Hematopoietic multipotent progenitor cell treated with erythropoietin and hydrocortisone succinate and interleukin-3 and kit ligand, for 15 days (in vitro differentiated cells): ENCODE measurements at regions not wholly inside any gene's neighbourhood (a gene's known extent, or its start where the extent isn't known, plus 50 kb on each side); places are given as distances from the start of the nearest gene placed in this dataset.

ENCODE experiments used
- DNase-seq: peaks from one replicate; pipeline ENCODE4 v3.0.0-alpha.2; 2015; ENCODE audit warnings: low spot score

DNA sequence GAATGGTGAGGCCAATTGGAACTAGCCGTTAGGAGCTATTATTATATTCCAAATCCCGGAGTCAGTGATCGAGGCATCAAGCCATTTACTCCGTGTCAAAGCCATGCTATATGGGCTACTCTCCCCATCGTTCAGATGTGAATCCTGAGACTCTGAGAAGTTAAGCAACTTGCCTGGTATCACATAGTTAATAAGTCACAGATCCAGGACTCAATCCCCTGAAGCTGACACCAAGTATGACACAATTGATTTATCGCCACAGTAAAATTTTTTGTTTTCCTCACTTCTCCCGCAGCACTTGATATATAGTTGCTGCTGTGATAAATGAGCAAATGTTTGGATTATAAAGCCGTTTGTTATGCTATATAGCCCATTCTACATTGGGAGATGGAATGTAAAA is 50.8 kb upstream of the TSHZ2 start:
- no peak for DNase-seq

- DNase-seq = no peak
Observed at GRCh38 chr20:52918311-52918710, 53.8 kb upstream of the TSHZ2 start.

- no peak for DNase-seq
Observed at GRCh38 chr20:52915564-52915963, 56.6 kb upstream of the TSHZ2 start.

DNA sequence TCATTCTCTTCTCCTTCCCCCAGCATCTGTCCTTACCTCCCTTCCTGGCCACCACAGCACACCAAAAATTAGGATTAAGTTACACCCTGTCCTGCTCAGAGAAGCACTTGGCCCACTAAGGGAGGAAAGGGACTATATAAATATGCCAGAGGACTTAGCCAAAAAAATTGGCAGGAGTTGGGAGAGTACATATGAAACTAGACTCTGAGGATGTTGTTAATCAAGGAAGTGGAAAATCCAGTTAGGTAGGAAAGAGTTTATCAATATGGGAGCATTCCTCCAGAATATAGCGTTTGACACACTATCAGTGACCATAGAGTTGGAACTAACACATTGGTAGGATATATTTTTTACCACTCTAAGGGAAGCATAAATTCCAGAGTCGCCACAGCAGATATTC is 57.3 kb upstream of the TSHZ2 start:
- no peak for DNase-seq

DNA sequence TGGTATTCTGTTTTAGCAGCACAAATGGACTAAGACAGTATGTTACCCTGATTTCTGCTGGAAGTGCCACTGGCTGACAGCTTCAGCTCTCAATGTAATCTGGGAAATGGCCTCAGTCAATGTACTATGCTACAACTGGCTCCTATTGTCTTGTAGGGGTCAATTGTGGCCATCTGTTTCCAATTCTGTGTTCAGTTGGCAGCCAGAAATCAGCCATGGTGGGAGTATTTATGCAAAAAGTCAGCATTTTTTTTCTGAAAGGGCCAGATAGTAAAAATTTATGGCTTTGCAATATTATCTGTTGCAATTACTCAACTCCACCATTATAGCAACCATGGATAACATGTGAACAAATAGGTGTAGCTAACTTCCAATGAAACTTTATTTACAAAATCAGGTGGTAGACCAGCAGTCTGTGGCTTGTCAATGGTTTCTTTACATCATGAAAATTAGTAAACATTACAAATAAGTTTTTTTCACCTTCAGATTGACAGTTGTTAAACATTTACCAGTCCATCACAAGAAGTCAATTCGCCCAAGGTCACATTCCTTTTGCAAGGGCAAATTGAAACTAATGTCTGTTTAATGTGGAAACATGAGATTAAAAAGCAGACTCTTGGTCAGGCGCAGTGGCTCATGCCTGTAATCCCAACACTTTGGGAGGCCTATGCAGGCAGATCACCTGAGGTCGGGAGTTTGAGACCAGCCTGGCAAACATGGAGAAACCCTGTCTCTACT is 58.3 kb upstream of the TSHZ2 start:
- no peak for DNase-seq

DNA sequence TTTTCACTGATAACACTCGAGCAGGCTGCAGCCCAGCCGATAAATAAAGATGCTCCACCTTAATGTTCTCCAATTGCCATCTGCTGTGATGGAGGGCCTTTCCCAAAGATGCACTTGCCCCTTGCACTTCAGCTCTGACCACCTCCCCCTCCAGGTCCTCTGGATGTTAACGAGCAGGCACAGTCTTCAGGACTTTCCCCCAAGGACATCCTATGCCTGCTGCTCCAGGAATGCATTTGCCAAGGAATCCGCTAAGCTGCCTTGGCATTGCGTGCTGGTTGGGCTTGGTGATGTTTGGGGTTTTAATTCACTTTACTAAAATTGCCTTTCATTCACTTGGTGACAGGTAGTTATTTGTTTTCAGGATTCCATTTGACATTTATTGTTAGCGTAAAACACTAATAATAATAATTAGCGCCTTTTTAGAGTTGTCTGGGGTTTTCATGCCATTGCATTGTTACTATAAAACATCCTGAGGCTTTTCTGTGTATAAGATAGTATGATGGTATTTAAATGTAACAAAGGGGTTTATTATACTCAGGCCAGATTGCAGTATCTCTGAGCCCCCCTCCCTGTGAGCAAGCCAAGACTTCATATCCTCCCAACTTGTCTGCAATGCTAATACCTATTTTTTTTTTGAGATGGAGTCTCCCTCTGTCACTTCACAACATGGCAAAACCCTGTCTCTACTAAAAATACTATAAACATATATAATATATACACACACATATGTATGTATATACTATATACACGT is 66.7 kb upstream of the TSHZ2 start:
- DNase-seq = no peak

DNA sequence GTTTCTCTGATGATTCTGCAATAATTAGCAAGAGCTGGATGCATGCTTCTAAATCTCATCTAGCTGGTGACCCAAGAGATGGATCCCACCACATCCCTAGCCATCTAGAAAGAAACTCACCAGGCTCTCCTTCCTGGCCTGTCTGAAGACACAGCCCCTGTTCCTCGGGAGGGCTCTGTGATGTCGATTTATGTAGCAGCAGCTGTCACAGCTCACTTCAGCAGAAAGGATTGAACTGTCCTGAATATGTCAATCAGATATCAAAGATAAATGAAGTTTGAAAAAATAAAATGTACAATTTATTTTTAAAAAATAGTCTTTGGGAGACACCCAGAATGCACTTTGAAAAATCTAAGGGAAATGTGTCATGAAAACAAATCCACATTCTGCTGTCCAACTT is 67.3 kb upstream of the TSHZ2 start:
- DNase-seq = no peak

- DNase-seq = no peak
Observed at GRCh38 chr20:52899041-52899608, 73.0 kb upstream of the TSHZ2 start.

DNA sequence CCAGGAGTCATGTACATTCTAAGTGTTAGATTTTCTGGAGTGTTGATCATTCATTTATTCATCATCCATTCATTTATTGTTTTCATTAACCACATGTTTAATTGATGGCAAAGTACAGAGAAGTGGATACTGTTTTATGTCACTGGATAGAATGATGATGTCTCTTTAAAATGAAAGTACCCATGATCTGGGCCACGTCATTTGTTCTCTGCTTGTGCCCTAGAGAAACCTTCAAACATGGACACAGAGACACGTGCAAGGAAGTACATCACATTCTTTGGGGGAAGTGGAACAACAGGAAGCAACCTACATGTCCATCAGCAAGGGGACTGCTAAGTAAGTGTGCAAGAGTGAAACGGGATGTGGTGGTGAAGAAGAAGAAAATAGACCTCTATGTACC is 75.8 kb upstream of the TSHZ2 start:
- DNase-seq = no peak

DNA sequence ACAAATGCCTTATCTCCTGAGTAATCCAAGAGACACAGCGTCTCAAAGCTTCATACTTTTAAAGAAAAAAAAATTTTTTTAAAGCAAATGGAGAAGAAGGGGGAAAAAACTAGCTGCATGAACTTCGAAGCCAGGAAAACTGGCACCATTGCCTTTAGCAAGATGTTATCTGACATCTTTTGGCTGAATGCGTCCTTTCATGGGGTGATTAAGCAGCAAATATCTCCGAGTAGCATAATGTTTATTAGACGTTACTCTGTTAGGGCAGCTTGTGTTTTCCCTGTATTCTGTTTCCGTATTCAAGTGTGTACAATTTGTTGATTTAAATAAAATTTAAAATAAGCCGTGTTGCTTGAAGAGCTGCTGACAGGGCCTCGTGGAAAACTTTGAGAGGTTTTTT is 76.5 kb upstream of the TSHZ2 start:
- DNase-seq = no peak

DNA sequence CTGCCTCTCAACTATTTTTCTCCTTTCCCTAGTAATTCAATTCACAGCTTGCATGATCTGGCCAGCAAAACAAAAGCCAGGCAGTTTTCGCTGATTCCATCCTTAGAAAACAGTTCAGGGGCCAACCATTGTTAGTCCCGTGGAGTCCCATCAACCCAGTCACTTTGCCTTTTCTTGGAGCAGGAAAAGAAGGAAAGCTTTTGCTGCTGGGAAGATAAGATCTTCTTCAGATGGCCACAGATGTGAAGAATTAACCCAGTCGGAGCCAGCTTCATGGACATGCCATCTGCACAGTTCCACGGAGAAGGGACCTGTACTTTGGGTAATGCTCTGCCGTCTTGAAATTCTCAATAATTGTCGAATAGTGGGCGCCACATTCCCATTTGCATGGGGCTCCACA is 76.9 kb upstream of the TSHZ2 start:
- no peak for DNase-seq

GRCh38 chr20:52893498-52893897 is 78.7 kb upstream of the TSHZ2 start:
- DNase-seq = no peak

DNA sequence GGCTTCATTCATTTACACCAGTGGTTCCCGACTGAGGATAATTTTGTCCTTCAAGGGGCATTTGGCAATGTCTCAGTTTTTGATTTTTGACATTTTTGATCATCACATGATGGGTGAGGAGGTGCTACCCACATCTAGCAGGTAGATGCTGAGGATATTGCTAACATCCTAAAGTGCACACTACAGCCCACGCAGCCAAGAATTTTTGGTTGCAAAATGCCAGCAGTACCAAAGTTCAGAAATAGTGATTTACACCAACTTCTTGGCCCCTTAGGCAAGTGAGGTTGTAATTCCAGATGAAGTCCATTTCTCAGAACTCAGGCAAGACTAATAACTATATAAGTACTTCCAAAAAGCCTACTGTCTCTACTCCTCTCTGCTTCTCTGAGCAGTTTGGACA is 80.1 kb upstream of the TSHZ2 start:
- DNase-seq = no peak

DNA sequence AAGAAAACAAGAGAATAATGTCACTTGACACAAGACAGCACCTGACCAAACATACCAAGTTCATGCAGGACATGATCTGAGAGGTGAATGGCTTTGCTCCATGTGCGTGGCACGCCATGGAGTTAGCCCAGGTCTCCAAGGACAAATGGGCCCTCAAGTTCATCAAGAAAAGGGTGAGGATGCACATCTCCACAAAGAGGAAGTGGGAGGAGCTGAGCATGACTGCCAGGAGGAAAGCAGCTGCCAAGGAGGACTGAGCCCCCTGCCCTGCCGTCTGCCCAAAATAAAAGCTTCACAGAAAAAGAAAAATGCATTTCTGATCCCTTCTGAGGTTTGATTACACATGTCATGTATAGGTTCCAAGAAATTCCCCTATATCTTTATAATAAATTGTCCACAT is 82.0 kb upstream of the TSHZ2 start:
- DNase-seq = no peak

- DNase-seq = no peak
Observed at GRCh38 chr20:52889225-52889624, 82.9 kb upstream of the TSHZ2 start.

DNA sequence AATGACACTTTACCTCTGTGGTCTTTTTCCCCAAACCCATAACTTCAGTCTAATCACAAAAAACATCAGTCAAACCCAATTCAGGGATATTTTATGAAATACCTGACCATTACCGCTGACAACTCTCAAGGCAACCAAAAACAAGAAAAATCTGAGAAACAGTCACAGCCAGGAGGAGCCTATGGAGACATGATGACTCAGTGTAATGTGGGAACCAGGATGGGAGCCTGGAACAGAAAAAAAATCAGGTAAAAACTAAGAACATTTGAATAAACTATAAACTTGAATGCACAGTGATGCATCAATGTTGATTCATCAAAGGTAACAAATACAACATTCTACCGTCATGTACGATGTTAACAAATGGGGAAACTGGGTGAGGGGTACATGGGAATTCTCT is 84.1 kb upstream of the TSHZ2 start:
- DNase-seq = no peak

GRCh38 chr20:52880997-52881396 is 91.2 kb upstream of the TSHZ2 start:
- DNase-seq = no peak

- DNase-seq = no peak
Observed at GRCh38 chr20:52880259-52880658, 91.9 kb upstream of the TSHZ2 start.

- DNase-seq = no peak
Observed at GRCh38 chr20:52874241-52874640, 97.9 kb upstream of the TSHZ2 start.

DNA sequence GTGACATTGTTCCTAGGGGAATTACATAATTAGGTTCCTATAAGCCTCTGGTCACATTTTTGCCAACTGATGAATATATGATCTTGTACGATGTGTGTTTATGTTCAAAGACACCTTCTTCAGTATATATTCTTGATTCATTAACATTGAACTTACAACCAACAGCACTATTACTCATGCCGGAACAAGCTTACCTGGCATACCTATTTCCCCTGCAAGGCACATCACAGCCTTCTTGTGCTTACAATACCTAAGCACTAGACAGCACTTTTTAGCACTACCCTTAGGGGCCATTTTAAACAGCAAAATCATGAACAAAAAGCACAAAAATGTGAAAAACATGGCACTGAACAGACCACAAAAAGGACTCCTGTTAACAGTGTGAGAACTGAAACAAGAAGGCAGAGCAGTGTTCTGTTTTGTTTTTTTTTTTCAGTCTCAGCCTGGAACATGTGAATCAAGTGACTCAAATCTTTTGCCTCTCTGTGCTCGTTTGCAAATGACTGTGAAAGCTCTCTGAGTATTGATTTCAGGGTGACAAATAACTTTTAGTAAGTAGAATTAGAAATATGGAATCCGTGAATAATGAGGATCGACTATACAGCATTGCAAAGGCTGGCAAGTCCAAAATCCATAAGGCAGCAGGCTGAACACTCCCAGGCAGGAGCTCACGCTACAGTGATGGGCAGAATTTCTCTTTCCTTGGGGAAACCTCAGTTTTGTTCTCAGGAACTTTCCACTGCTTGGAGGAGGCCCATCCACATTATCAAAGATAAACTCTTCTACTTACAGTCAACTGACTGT is 102.3 kb upstream of the TSHZ2 start:
- DNase-seq = no peak

GRCh38 chr20:52869276-52869675 is 102.9 kb upstream of the TSHZ2 start:
- no peak for DNase-seq

DNA sequence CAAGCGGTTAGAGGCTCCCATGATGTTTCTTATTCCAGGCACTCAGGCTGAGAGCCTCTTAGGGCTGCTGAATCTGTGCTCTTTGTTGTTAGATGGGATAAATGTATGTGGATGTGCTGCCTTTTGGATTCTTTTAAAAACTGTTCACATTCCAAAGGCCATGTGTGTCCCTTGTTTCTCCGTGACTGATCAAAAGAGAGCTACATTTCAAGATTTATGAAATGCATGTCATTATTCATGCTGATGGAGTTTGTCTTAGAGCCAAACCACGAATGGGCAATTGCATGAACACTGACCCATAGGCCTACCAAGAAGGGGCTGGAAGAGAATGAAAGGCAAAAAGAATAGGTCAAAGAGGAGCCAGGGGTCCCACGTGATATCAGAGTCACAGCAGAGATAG is 104.9 kb upstream of the TSHZ2 start:
- DNase-seq = no peak
